ENCODE measurements at regions not wholly inside any gene's neighbourhood (a gene's known extent, or its start where the extent isn't known, plus 50 kb on each side); places are given as distances from the start of the nearest gene placed in this dataset.

GRCh38 chr20:48149902-48150301 lies 364.6 kb upstream of the SULF2 start:
- no peak for DNase-seq (ENCODE audit: low spot score in 2 of 2)
- H3K27me3 ChIP-seq: no peaks in the 10 kb centered on the region
- no peak for TF ChIP-seq CTCF (IDR thresholded peaks at IDR 0.05)
- no peaks in the 10 kb centered on the region for H3K4me1 ChIP-seq
- no peaks in the 10 kb centered on the region for H3K36me3 ChIP-seq
- H3K9me3 ChIP-seq: no peaks in the 10 kb centered on the region
- intact Hi-C loops (cut with DNase I): no loop called here
- no peak overlapping the region for H3K4me3 ChIP-seq
- H3K27ac ChIP-seq: no peak overlapping the region

DNA sequence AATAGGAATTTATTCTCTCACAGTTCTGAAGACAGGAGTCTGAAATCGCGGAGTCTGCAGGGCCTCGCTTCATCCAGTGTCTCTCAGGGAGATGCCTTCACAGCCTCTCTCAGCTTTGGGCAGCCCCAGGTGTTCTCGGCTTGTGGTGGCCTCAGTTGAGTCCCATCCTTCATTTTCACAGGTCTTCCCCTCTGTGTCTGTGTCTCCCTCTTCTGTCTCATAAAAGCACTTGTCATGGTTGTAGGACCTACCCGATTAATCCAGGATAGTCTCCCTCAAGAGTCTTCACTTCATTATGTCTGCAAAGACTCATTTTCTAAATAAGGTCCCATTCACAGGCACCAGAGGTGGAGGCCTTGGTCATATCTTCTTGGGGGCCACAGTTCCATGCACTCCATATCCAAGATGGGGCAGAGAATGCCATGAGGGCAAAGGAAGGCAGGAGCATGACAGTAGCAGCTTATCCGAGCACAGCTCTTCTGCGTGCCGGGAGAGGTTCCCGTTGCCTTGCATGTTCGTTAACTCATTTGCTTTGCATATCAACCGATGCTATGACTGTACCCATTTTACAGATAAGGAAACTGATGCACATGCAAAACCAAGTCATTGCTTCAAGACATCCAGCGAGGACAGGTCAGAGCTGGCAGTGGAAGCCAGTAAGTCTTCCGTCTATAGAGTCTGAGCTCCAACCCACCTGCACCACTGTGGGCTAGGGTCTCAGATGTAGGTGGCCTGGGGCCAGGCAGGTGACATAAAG lies 363.8 kb upstream of the SULF2 start:
- intact Hi-C loops (cut with DNase I): no loop called here
- Histone ChIP-seq H3K4me1 (no peaks in the 10 kb centered on the region), H3K4me3 (no peak overlapping the region), H3K27me3 (no peaks in the 10 kb centered on the region), H3K9me3 (no peaks in the 10 kb centered on the region), H3K36me3 (no peaks in the 10 kb centered on the region), H3K27ac (no peak overlapping the region)
- no peak for DNase-seq (ENCODE audit: low spot score in 2 of 2)
- no peak for TF ChIP-seq CTCF (IDR thresholded peaks at IDR 0.05)

DNA sequence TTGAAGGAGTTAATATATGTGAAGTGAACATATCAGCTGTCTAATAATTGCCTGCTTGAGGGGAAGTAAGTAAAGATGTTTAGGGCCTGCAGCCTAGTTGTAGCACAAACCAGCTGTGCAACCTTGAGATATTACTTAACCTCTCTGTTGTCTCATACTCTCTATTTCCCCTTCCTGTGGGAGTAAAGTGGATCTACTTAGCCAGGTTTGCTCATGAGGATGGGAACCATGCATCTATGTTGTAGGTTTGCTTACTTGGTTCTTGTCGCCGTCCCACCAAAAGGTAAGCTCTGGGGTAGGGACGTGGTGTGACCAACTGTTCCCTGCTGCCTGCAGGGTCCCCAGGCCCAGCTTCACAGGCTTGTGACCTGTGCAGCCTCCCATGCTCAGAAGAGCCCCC lies 362.7 kb upstream of the SULF2 start:
- intact Hi-C loops (cut with DNase I): no loop called here
- Histone ChIP-seq H3K4me1 (no peaks in the 10 kb centered on the region), H3K36me3 (no peaks in the 10 kb centered on the region), H3K9me3 (no peaks in the 10 kb centered on the region), H3K4me3 (no peak overlapping the region), H3K27ac (no peak overlapping the region), H3K27me3 (no peaks in the 10 kb centered on the region)
- no peak for DNase-seq (ENCODE audit: low spot score in 2 of 2)
- no peak for TF ChIP-seq CTCF (IDR thresholded peaks at IDR 0.05)

DNA sequence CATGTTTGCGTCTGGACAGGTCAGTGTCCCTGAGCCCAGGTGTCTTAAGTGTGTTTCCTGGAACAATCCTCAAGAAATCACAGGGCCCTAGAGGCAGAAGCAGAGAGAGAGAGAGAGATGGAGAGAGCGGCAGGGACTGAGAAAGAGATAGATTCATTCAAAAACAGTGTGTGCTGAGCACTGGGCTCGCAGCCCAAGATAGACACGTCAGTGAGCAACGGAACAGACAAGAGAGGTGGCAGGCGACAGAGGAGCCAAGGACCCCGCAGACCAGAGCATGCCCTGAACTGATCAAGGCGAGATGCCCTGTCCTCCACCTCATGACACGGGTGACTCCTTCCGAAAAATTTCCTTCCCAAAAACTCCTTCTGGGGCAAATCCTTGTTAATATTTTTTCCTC lies 362.0 kb upstream of the SULF2 start:
- Histone ChIP-seq H3K27me3 (no peaks in the 10 kb centered on the region), H3K4me1 (no peaks in the 10 kb centered on the region), H3K36me3 (no peaks in the 10 kb centered on the region), H3K27ac (no peak overlapping the region), H3K4me3 (no peak overlapping the region), H3K9me3 (no peaks in the 10 kb centered on the region)
- intact Hi-C loops (cut with DNase I): no loop called here
- TF ChIP-seq CTCF (IDR thresholded peaks at IDR 0.05): no peak
- DNase-seq (ENCODE audit: low spot score in 2 of 2): no peak

GRCh38 chr20:48146877-48147276 lies 361.6 kb upstream of the SULF2 start:
- no peak for TF ChIP-seq CTCF (IDR thresholded peaks at IDR 0.05)
- H3K9me3 ChIP-seq: no peaks in the 10 kb centered on the region
- intact Hi-C loops (cut with DNase I): no loop called here
- H3K27ac ChIP-seq: no peak overlapping the region
- no peaks in the 10 kb centered on the region for H3K36me3 ChIP-seq
- no peaks in the 10 kb centered on the region for H3K27me3 ChIP-seq
- no peaks in the 10 kb centered on the region for H3K4me1 ChIP-seq
- H3K4me3 ChIP-seq: no peak overlapping the region
- no peak for DNase-seq (ENCODE audit: low spot score in 2 of 2)

DNA sequence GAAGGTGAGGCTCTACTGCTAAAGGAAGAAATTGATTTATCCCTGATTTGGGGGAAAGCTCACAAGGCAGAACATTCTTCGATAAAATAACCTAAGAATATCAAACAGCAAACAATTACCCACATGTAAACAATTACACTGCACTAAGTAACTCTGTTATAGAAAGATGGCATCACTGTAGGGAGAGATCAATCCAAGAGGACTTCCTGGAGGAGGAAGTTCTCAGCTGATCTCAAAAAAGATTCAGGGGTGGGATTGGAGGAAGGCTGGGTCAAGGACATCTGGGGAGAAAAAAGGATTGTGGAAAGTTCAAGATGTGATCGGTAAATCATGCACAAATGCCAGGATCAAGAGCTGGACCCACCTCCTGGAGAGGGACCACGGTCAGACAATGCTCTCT lies 361.0 kb upstream of the SULF2 start:
- no peak for DNase-seq (ENCODE audit: low spot score in 2 of 2)
- no peak for TF ChIP-seq CTCF (IDR thresholded peaks at IDR 0.05)
- no peaks in the 10 kb centered on the region for H3K9me3 ChIP-seq
- intact Hi-C loops (cut with DNase I): no loop called here
- H3K27me3 ChIP-seq: no peaks in the 10 kb centered on the region
- H3K4me3 ChIP-seq: no peak overlapping the region
- H3K4me1 ChIP-seq: no peaks in the 10 kb centered on the region
- H3K36me3 ChIP-seq: no peaks in the 10 kb centered on the region
- H3K27ac ChIP-seq: no peak overlapping the region

Measured in ascending aorta (tissue), 2 donors.